ENCODE measurements at regions not wholly inside any gene's neighbourhood (a gene's known extent, or its start where the extent isn't known, plus 50 kb on each side); places are given as distances from the start of the nearest gene placed in this dataset.

DNA sequence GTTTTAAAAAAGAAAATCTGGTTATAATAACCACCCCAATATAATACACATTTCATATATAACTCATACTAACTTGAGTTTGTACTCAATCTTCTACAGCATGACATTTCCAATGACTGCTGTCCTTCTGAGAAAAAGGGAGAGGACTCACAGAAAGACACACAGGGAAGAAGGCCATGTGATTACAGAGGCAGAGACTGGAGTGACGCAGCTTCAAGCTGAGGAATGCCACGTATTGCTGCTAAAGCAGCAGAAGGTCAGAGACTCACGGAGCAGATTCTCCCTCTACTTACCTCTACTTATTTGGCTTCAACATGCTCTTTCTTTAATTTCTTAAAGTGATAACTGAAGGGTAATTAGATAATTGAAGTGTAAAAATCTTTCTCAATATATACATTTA lies 753.5 kb upstream of the PKDCC start:
- TF ChIP-seq, protein P1, sequence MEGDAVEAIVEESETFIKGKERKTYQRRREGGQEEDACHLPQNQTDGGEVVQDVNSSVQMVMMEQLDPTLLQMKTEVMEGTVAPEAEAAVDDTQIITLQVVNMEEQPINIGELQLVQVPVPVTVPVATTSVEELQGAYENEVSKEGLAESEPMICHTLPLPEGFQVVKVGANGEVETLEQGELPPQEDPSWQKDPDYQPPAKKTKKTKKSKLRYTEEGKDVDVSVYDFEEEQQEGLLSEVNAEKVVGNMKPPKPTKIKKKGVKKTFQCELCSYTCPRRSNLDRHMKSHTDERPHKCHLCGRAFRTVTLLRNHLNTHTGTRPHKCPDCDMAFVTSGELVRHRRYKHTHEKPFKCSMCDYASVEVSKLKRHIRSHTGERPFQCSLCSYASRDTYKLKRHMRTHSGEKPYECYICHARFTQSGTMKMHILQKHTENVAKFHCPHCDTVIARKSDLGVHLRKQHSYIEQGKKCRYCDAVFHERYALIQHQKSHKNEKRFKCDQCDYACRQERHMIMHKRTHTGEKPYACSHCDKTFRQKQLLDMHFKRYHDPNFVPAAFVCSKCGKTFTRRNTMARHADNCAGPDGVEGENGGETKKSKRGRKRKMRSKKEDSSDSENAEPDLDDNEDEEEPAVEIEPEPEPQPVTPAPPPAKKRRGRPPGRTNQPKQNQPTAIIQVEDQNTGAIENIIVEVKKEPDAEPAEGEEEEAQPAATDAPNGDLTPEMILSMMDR (IDR thresholded peaks at IDR 0.05) = no peak
- TF ChIP-seq EZH2phosphoT487 (IDR thresholded peaks at IDR 0.05) = no peak

Measured in neural progenitor cell (in vitro differentiated cells).